SKM-1 (cell line): ENCODE measurements at regions not wholly inside any gene's neighbourhood (a gene's known extent, or its start where the extent isn't known, plus 50 kb on each side); places are given as distances from the start of the nearest gene placed in this dataset.

Experiments
- DNase-seq: peaks from one replicate; lab custom pipeline; 2025; ENCODE audit not compliant: unreplicated experiment; lab: John Stamatoyannopoulos, UW

DNA sequence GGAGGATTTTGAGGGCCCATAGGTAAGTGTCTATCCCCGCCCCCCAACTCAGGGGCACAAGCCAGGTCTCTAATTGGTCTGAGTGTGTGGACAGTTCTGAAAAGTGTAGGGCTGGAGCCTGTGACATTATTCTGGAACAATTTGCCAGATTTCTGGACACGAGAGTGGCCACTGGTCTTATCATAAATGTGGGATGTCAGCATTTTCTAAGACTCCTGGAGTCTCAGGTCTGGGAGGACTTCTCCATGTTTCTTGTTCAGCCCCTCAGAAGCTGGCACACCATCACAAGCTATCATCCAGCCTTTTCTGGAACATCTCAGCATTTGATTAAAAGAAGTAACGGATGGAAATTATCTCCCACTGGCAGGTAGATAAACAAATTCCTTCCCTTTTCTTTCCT, 141.4 kb downstream of the SEC61B start:
- DNase-seq, result no peak

DNA sequence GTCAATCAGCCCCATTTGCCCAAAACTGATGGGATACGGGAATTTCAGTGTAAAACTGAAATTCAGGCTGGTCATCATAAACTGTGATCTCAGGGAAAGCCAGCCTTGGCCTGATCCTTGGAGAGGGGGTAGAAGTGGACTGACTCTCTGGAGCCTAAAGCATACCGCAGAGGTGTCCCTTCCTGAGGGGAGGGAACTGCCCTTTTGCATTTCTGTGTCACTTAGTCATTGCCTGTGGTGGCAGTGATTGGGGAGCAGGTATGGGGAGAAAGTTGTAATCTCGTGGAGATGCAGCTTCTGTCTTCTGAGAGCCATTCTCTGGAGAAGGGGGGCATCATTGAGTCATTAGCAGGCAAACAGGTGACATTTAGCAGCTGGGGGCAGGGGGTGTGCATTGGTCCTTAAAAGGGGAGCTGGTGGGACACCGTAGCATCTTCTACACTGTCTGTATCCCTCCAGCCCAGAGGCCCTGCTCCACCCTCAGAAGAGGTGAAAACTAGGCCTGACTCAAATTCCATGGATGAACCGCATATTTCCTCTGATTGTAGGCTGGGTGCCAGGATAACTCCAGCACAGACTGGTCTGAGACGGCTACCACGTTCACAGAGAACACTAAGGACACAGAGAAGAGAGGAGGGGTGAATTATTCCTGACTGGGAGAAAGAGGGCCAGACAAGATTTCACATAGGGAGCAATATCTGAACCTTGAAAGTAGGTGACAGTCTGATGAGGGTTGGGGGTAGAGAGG, 143.3 kb downstream of the SEC61B start:
- no peak for DNase-seq

- no peak for DNase-seq
Measured at GRCh38 chr9:99366183-99366582, 144.1 kb downstream of the SEC61B start.

GRCh38 chr9:99366621-99367020, 144.5 kb downstream of the SEC61B start:
- no peak for DNase-seq

DNA sequence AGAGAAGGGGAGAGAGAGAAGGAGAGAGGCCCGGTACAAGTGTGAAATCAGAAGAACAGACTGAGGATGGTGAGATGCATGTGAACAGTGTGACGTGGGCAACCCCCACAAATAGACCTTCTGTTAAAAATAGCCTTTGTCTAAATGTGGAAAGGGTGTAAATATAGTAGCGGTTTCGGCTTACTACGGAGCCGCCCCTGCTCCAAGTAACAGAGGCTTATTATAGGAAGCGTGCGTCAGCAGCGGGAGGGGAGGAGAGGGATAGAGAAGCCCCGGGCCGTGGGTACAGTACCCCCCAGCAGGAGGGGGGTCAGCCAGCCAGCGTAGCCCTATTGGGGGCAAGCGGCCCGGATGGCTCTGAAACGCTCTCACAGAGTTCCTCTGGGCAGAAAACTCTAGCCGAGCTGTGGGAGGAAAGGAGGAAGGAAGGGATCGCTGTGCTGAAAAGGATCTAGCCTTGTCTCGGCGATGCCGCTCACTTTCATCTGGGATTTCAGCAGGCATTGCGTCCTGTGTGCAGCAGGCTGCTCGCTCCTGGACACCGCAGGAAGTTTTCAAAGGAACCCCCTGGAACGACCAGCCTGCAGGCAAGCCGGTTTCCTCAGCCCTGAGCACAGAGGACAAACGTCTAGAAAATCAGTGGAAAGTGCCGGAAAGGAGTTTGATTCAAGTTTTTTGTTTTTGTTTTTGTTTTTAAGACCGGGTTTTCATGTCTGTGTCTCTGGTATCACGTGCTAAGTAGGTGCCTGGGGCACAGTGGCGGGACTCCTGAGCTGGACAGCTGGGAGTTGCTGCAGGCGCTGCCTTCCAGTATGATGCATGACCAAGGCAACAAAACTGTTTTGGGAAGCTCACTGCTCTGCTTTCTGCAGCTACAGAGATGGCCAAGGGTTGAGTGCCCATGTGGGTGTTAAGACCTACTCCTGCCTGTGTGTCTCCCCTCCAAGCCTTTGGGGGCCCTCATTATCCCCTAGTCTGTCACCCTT, 146.6 kb downstream of the SEC61B start:
- no peak for DNase-seq

GRCh38 chr9:99369327-99369722, 147.2 kb downstream of the SEC61B start:
- no peak for DNase-seq

- DNase-seq, result no peak
Measured at GRCh38 chr9:99370376-99370775, 148.3 kb downstream of the SEC61B start.

DNA sequence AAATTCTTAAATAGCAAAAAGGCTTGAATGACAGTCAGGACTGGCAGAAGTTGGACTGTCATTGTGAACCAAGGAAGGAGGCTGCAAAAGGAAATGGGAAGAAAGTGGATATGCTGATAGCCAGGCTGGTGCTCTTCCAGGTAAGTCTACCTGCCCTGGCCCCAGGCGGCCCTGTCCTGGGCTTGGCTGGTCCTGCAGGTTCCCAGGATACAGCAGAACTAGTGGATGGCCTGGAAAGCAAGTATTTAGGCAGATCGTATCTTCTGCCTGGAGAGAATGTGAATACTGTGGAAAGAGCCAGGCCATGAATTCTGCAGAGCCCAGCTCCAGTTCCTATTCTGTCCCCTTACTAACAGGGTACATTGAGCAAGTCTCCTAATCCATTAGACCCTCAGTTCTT, 149.3 kb downstream of the SEC61B start:
- DNase-seq, result no peak

GRCh38 chr9:99373912-99374311, 151.8 kb downstream of the SEC61B start:
- DNase-seq, result no peak

- DNase-seq, result no peak
Measured at GRCh38 chr9:99374793-99375192, 152.7 kb downstream of the SEC61B start.

DNA sequence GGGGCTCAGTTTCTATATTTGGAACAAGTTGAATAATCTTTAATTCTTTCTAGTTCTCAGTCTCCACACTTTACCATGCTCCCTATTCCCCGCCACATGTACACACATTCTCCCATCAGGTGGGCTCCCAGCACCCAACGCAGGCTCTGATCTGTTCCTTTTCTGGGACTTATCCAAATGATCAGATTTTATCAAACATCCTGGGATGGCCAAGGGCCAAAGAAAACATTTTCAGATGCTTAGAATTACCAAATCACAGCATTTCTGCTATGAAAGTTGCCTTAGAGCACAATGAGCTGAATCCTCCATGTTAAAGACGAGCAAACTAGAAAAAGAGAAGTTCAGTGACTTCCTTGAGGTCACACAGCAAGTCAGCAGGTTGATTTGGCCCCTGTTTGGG, 153.4 kb downstream of the SEC61B start:
- DNase-seq, result no peak

DNA sequence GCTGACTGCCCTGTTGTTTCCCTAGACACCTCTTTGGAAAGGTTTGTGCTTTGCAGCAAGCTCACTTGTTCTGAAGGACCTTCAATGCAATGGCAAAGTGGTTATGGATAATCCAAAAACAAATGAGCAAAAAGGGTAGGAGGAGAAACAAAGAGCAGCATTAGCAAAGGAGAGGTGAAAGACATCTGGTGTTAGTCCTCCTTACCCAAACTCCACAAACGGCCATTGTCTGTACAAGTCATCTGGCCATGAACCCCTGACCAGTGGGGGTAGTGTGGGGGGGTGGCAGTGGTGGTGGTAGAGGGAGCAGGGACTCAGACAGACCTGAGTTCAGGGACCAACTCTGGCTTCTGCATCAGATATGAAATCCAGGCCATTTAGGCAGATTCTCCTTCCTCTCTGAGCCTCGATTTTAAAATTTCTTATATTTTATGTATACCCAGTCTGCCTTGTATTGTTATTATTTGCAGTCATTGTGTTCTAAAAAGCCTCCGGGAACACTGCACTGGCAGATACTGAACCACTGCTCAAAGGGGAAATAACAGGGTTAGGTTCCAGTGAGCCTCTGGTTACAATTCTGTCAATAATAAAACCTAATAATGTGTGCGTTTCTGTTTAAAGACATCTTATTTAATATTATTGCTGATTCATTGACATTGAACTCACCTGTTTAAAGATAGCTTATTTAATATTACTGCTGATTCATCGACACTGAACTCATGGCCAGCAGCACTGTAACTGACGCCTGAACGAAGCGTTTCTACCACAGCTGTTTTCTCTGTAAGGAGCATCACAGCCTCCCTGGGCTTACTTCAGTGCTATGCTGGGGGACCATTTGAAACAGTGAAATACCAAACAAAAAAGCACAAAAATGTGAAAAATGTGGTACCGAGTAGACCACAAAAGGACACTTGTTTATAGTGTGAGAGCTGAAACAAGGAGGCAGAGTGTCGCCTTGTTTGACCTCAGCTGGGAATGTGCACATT, 156.0 kb downstream of the SEC61B start:
- no peak for DNase-seq

GRCh38 chr9:99383536-99383935, 161.5 kb downstream of the SEC61B start:
- no peak for DNase-seq

GRCh38 chr9:99385215-99385614, 163.1 kb downstream of the SEC61B start:
- no peak for DNase-seq

DNA sequence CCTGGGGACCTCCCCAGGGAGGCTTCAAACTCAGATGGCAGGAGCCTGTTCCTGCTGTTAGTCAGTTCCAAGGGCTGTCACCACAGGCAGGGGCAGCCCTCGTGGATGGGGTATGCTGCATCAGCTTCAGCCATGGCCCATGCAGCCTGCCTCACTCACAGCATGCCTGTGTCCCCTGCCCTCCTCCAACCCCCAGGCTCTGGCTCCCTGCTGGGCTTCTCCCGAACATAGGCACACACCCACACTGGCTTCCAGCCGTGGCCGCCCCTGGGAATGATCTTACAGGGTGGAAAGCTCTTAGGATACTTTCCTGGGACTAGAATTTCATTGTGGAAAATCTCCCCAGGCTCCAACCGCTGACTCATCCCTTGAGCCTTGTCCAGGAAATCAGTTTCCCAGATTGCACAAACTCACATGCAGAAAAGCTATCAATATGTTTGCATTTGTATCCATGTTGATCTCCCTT, 163.8 kb downstream of the SEC61B start:
- no peak for DNase-seq

DNA sequence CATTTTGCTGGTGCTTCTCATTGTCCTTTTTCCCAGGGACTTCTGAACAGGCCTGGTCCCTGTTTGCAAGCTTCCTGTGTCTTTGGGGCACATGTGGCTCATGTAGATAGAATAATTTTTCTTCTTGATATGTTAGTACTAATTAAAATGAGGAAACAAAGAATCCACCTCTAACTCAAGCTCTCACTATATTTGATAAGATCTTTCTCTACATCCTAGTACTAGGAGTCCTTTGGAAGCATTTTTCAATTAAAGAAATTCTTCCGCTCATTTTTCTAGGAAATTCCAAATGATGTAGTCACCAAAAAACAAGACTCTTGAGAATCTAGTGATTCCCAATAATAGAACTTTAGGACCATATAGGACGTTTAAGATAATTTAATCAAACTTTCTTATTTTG, 165.3 kb downstream of the SEC61B start:
- no peak for DNase-seq

GRCh38 chr9:99389087-99390033, 167.3 kb downstream of the SEC61B start:
- DNase-seq, result no peak

- DNase-seq, result no peak
Measured at GRCh38 chr9:99391937-99392594, 170.0 kb downstream of the SEC61B start.

DNA sequence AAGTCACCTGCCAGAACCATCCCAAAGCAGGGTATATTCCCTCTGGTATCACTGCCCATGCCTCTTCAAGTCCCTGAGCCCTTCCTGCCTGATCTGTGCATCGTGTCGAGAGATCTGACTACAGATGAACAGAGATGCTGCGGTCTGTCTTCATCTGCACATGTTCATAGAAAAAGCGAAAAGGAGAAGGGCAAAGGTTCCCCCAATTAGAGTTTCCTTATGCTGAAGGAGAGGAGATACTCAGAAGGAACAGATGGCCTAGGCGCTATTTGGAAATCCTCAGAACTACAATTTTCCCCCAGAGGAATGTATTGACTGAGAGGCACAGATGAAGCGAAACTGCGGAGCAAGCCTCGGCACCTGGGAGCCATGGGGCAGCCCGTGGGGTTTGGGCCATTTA, 170.9 kb downstream of the SEC61B start:
- DNase-seq, result no peak
